ENCODE measurements at regions not wholly inside any gene's neighbourhood (a gene's known extent, or its start where the extent isn't known, plus 50 kb on each side); places are given as distances from the start of the nearest gene placed in this dataset.

DNA sequence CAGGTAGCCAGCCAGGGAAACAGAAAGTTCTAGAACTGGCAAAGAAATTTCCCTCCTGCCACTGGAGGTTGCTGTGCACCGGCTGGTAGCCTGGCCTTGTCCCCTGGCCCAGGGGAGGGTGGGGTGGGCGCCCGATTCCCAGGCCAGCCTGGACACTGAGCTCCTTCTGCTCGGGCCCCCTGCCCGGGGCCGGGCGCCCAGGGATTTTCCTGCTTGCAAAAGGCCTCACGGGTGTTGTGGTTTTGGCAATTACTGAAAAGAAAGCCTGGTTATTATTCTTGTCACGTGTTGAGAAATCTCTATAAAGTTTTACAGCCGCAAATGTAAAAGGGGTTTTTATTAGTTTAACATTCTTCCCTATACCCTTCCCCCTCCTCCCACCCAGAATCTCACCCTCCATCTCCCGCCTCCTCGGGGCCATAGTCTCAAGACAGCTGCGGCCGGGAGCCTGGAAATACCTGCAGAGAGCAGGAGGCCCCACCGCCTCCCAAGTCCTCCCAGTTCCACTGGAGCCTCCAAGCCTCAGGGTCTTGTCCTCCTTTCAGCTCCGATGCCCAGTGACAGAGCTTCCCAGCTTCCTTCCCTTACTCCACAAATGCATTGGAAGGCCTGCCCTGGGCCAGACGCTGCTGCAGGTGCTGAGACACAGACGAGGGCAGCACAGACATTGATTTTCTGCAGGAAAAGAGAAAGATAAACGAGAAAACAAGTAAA, 1515.6 kb downstream of the TBC1D22A start:
- H3K36me3 Mint-ChIP-seq (ENCODE audit: low read depth) = no peaks in the 10 kb centered on the region
- peaks cover 13% of the 10 kb centered on the region for H3K9me3 Mint-ChIP-seq
- TF ChIP-seq, protein P1, sequence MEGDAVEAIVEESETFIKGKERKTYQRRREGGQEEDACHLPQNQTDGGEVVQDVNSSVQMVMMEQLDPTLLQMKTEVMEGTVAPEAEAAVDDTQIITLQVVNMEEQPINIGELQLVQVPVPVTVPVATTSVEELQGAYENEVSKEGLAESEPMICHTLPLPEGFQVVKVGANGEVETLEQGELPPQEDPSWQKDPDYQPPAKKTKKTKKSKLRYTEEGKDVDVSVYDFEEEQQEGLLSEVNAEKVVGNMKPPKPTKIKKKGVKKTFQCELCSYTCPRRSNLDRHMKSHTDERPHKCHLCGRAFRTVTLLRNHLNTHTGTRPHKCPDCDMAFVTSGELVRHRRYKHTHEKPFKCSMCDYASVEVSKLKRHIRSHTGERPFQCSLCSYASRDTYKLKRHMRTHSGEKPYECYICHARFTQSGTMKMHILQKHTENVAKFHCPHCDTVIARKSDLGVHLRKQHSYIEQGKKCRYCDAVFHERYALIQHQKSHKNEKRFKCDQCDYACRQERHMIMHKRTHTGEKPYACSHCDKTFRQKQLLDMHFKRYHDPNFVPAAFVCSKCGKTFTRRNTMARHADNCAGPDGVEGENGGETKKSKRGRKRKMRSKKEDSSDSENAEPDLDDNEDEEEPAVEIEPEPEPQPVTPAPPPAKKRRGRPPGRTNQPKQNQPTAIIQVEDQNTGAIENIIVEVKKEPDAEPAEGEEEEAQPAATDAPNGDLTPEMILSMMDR (IDR thresholded peaks at IDR 0.05; ENCODE audit: unreplicated experiment in 3 of 3) = no peak
- H3K27me3 Mint-ChIP-seq (ENCODE audit: low read depth) = peaks cover 15% of the 10 kb centered on the region
- H3K4me3 Mint-ChIP-seq = no peak overlapping the region
- H3K4me1 Mint-ChIP-seq = peaks cover 9% of the 10 kb centered on the region
- peak overlapping the region; percentile 9 to 76 (median 63) for H3K27ac Mint-ChIP-seq

DNA sequence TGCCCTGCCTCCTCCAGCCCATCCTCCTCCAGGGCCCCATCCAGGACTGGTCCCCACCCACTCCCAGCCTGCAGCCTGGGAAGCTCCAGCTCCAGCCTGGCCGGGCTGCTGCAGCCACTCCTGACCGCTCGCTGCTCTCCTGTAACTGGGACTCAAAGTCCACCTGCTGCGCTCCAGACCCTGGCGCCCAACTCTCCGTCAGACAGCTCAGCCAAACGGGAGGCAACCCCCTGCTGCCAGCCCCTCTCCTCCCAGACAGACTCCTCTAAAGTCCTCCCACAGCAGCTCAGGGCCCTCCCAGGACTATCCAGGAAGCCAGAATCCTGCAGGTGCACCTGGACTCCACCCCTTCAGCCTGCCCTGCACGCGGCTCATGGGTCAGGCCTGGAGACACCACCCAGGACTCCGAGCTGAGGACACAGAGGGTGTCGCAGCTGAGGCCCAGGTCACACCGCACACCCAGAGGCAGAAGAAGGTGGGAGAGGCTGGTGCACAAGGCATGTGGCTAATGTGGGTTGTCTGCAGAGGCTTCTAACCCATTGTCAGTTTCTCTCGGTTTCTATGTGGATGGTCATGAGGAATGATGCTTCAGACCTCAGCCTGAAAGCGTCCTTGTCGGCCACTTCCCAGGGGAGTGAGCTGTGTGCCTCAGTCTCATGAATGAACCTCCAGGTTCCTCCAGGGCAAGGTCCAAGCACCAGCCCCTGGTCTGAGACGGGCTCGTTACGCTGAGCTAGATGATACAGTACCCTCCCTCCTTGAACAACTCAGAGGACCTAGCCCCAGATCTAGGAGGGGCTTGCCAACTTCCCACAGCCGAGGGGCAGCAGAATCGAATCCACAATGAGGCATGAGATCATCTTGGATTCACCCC, 1514.8 kb downstream of the TBC1D22A start:
- Mint-ChIP-seq H3K4me1 (peaks cover 9% of the 10 kb centered on the region), H3K4me3 (no peak overlapping the region), H3K27ac (peak overlapping the region in 2 of 3 experiments; percentile 63 to 76), H3K36me3 (ENCODE audit: low read depth) (no peaks in the 10 kb centered on the region), H3K27me3 (ENCODE audit: low read depth) (peaks cover 15% of the 10 kb centered on the region), H3K9me3 (peaks cover 13% of the 10 kb centered on the region)
- TF ChIP-seq, protein P1 (IDR thresholded peaks at IDR 0.05; ENCODE audit: unreplicated experiment in 3 of 3) = no peak

DNA sequence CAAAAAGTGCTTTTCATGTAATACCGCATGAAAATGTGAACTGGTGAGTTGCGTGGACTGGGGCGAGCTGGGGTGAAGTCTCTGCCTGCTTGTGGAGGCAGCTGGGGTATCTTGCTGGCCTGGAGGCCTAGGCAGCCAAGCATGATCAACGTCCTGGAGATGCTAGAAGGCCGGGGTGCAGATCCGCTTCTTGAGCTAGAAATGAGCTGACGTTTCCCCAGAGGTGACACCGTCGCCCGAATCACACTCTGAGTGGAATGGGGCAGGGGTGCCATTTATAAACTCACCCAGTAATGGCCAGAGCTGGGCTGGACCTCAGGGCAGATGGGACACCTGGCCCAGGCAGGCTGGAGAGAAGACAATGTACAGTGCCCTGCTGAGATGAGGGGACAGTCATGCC, 1513.0 kb downstream of the TBC1D22A start:
- Mint-ChIP-seq H3K4me1 (peaks cover 9% of the 10 kb centered on the region), H3K27me3 (ENCODE audit: low read depth) (peaks cover 15% of the 10 kb centered on the region), H3K36me3 (ENCODE audit: low read depth) (no peaks in the 10 kb centered on the region), H3K4me3 (no peak overlapping the region), H3K9me3 (no peaks in the 10 kb centered on the region), H3K27ac (no peak overlapping the region)
- TF ChIP-seq, protein P1 (IDR thresholded peaks at IDR 0.05; ENCODE audit: unreplicated experiment in 3 of 3) = no peak

DNA sequence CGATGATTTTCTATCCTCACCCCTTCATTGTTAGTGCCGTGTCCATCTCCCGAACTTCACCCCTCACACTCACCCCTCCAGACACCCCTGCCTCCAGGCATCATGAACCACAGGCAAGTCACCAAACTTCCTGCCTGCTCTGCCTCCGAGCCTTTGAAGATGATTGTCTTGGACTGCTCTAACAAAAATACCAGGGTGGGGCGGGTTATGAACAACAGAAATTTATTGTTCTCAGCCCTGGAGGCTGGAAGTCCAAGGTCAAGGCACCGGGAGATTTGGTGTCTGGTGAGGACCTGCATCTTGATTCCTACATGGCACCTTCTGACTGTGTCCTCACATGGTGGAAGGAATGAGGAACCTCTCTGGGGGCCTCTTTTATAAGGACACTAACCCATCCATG, 1508.3 kb downstream of the TBC1D22A start:
- peaks cover 41% of the 10 kb centered on the region for H3K27me3 Mint-ChIP-seq (ENCODE audit: low read depth)
- H3K36me3 Mint-ChIP-seq (ENCODE audit: low read depth) = no peaks in the 10 kb centered on the region
- H3K9me3 Mint-ChIP-seq = no peaks in the 10 kb centered on the region
- no peaks in the 10 kb centered on the region for H3K4me1 Mint-ChIP-seq
- TF ChIP-seq, protein P1 (IDR thresholded peaks at IDR 0.05; ENCODE audit: unreplicated experiment in 3 of 3) = no peak
- no peak overlapping the region for H3K4me3 Mint-ChIP-seq
- no peak overlapping the region for H3K27ac Mint-ChIP-seq

DNA sequence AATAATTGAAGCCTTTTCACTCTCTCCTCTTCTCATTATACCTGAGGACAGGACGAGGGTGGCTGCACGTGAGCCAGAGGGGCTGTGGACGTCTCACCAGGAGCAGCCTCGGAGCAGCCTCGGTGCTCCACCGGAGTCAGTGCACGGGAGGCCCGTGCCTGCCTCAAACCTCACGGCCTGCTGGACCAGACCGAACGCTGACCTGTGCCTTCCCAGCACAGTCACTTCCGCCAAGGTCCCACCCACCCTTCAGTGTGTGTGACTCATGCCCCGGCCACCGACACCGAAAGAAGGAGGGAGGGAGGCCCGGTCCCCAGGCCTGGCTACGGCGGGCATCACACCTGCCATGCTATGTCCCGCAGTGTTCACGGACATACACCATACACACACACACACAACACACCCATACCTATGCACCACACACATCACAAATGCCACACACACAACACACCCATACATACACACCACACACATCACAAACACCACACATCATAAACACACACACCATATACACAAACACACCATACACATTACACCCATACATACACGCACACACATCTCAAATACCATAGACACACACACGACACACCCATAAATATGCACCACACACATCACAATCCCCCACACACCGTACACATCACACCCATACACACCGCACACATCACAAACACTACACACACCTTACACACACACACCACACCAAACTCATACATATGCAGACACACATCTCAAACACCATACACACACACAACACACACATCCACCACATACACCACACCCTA, 1506.5 kb downstream of the TBC1D22A start:
- no peak overlapping the region for H3K27ac Mint-ChIP-seq
- H3K27me3 Mint-ChIP-seq (ENCODE audit: low read depth) = peaks cover 36% of the 10 kb centered on the region
- TF ChIP-seq, protein P1 (IDR thresholded peaks at IDR 0.05; ENCODE audit: unreplicated experiment in 3 of 3) = no peak
- H3K4me1 Mint-ChIP-seq = no peaks in the 10 kb centered on the region
- H3K9me3 Mint-ChIP-seq = no peaks in the 10 kb centered on the region
- no peaks in the 10 kb centered on the region for H3K36me3 Mint-ChIP-seq (ENCODE audit: low read depth)
- H3K4me3 Mint-ChIP-seq = no peak overlapping the region

All from nephron (organoid).